ENCODE measurements at regions not wholly inside any gene's neighbourhood (a gene's known extent, or its start where the extent isn't known, plus 50 kb on each side); places are given as distances from the start of the nearest gene placed in this dataset.

- no peak for TF ChIP-seq CTCF (conservative IDR thresholded peaks at IDR 0.05 in 1 of 2, IDR thresholded peaks at IDR 0.05 in 1 of 2; ENCODE audit: low read depth in 1 of 2, low read length in 2 of 2)
- no peak for TF ChIP-seq EZH2 (IDR thresholded peaks at IDR 0.05; ENCODE audit: low read length, missing control alignments)
Measured at GRCh38 chr2:22217881-22218280, 1094.1 kb downstream of the TDRD15 start.
